ENCODE measurements at regions not wholly inside any gene's neighbourhood (a gene's known extent, or its start where the extent isn't known, plus 50 kb on each side); places are given as distances from the start of the nearest gene placed in this dataset.
A peak's percentile ranks its signal among the peaks of the same experiment; 100 is the strongest.

- H3K4me3 Mint-ChIP-seq (ENCODE audit: unreplicated experiment), result no peak overlapping the region
- H3K9me3 Mint-ChIP-seq (ENCODE audit: unreplicated experiment), result no peaks in the 10 kb centered on the region
- no peaks in the 10 kb centered on the region for H3K36me3 Mint-ChIP-seq (ENCODE audit: unreplicated experiment)
- no peak overlapping the region for H3K27ac Mint-ChIP-seq (ENCODE audit: unreplicated experiment)
- no peak for TF ChIP-seq CTCF (IDR thresholded peaks at IDR 0.05; ENCODE audit: partially characterized antibody, unreplicated experiment)
- DNase-seq, result no peak
- peaks cover 7% of the 10 kb centered on the region for H3K4me1 Mint-ChIP-seq (ENCODE audit: low read depth, unreplicated experiment)
- no peaks in the 10 kb centered on the region for H3K27me3 Mint-ChIP-seq (ENCODE audit: unreplicated experiment)
These were observed 402.7 kb upstream of the TNC start for GRCh38 chr9:115520646-115521045.

- no peak for TF ChIP-seq CTCF (IDR thresholded peaks at IDR 0.05; ENCODE audit: partially characterized antibody, unreplicated experiment)
- H3K27ac Mint-ChIP-seq (ENCODE audit: unreplicated experiment), result no peak overlapping the region
- H3K4me3 Mint-ChIP-seq (ENCODE audit: unreplicated experiment), result no peak overlapping the region
- no peaks in the 10 kb centered on the region for H3K36me3 Mint-ChIP-seq (ENCODE audit: unreplicated experiment)
- H3K9me3 Mint-ChIP-seq (ENCODE audit: unreplicated experiment), result no peaks in the 10 kb centered on the region
- no peak for DNase-seq
- H3K4me1 Mint-ChIP-seq (ENCODE audit: low read depth, unreplicated experiment), result peaks cover 7% of the 10 kb centered on the region
- H3K27me3 Mint-ChIP-seq (ENCODE audit: unreplicated experiment), result no peaks in the 10 kb centered on the region
These were observed 405.0 kb upstream of the TNC start for GRCh38 chr9:115522912-115523311.

- no peak for DNase-seq
- Mint-ChIP-seq H3K27me3 (ENCODE audit: unreplicated experiment) (no peaks in the 10 kb centered on the region), H3K4me1 (ENCODE audit: low read depth, unreplicated experiment) (peaks cover 7% of the 10 kb centered on the region), H3K4me3 (ENCODE audit: unreplicated experiment) (no peak overlapping the region), H3K27ac (ENCODE audit: unreplicated experiment) (no peak overlapping the region), H3K36me3 (ENCODE audit: unreplicated experiment) (no peaks in the 10 kb centered on the region), H3K9me3 (ENCODE audit: unreplicated experiment) (no peaks in the 10 kb centered on the region)
- TF ChIP-seq CTCF (IDR thresholded peaks at IDR 0.05; ENCODE audit: partially characterized antibody, unreplicated experiment), result peak; percentile 81
These were observed 406.6 kb upstream of the TNC start for GRCh38 chr9:115524453-115525059.

GRCh38 chr9:115525111-115526058 lies 407.4 kb upstream of the TNC start:
- Mint-ChIP-seq H3K4me3 (ENCODE audit: unreplicated experiment) (no peak overlapping the region), H3K27me3 (ENCODE audit: unreplicated experiment) (no peaks in the 10 kb centered on the region), H3K27ac (ENCODE audit: unreplicated experiment) (no peak overlapping the region), H3K4me1 (ENCODE audit: low read depth, unreplicated experiment) (peaks cover 7% of the 10 kb centered on the region), H3K36me3 (ENCODE audit: unreplicated experiment) (no peaks in the 10 kb centered on the region), H3K9me3 (ENCODE audit: unreplicated experiment) (no peaks in the 10 kb centered on the region)
- no peak for TF ChIP-seq CTCF (IDR thresholded peaks at IDR 0.05; ENCODE audit: partially characterized antibody, unreplicated experiment)
- DNase-seq, result no peak

All from glutamatergic neuron (in vitro differentiated cells).